MCF 10A (cell line): ENCODE measurements at regions not wholly inside any gene's neighbourhood (a gene's known extent, or its start where the extent isn't known, plus 50 kb on each side); places are given as distances from the start of the nearest gene placed in this dataset.

Experiments used
- BruUV-seq: library from RNA; stranded (reverse); fragments of 400-500 nt; replicated peaks from 2 replicates; lab custom pipeline; 2021; lab: Mats Ljungman, UMichigan
- CTCF ChIA-PET: fragments of 300-600 bp; sonication (Branson Sonifier 250); formaldehyde crosslinking; extraction: SDS; loops from one replicate; lab custom pipeline; 2021; ENCODE audit warnings: antibody characterized with exemption, inconsistent platforms; lab: Yijun Ruan, JAX
- POLR2A ChIA-PET: fragments of 300-600, 350-650 bp; sonication (Branson Sonifier 250); formaldehyde crosslinking; extraction: SDS; loops from one replicate; lab custom pipeline; 2020; ENCODE audit warnings: antibody characterized with exemption, inconsistent platforms; lab: Yijun Ruan, JAX
- DNase-seq: peaks from one replicate; pipeline ENCODE4 v3.0.0-alpha.2; 2018; ENCODE audit not compliant: unreplicated experiment
- H3K27ac Mint-ChIP-seq: one replicate; pipeline ENCODE4 v1.8.0; 2022; ENCODE audit warnings: mild to moderate bottlenecking, low read depth, mixed read lengths; ENCODE audit not compliant: unreplicated experiment
- H3K27me3 Mint-ChIP-seq: one replicate; pipeline ENCODE4 v1.8.0; 2022; ENCODE audit warnings: mixed read lengths; ENCODE audit not compliant: insufficient read depth, unreplicated experiment
- H3K36me3 Mint-ChIP-seq: one replicate; pipeline ENCODE4 v1.8.0; 2022; ENCODE audit warnings: mild to moderate bottlenecking, moderate library complexity, mixed read lengths; ENCODE audit not compliant: insufficient read depth, unreplicated experiment
- H3K4me1 Mint-ChIP-seq: one replicate; pipeline ENCODE4 v1.8.0; 2022; ENCODE audit warnings: mixed read lengths; ENCODE audit not compliant: insufficient read depth, unreplicated experiment
- H3K4me3 Mint-ChIP-seq: one replicate; pipeline ENCODE4 v1.8.0; 2022; ENCODE audit warnings: mild to moderate bottlenecking, moderate library complexity, mixed read lengths; ENCODE audit not compliant: unreplicated experiment
- H3K9me3 Mint-ChIP-seq: one replicate; pipeline ENCODE4 v1.8.0; 2022; ENCODE audit warnings: mixed read lengths; ENCODE audit not compliant: unreplicated experiment
- intact Hi-C: fragments of 100-400 bp; cut with micrococcal nuclease; formaldehyde crosslinking; loops from 2 replicates; pipeline ENCODE4 v1.14.1; 2022
- TF ChIP-seq, protein P1 (sequence below): fragments of 200-600 bp; IDR thresholded peaks from one replicate; pipeline ENCODE4 v1.8.0; 2022; ENCODE audit warnings: antibody characterized with exemption, mild to moderate bottlenecking; ENCODE audit not compliant: unreplicated experiment

DNA sequence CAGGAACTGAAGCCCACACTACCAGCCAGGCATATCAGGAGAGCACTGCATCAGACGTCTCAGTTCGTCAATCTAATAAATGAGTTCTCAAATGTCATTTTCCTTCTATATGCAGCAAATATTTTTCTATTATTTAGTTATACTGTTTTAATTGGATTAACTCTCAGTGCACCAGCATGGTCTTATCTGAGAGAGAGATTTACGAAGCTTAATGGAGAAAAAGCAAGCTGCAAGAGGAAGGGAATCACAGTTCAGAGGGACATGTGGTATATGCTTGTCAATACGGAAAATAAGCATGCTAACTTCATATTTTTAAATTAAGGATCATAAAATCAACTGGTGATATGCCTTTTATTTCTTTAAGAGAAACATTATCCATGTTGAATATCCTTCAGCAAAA is 213.1 kb upstream of the NECTIN3 start:
- Mint-ChIP-seq H3K27ac (no peak overlapping the region), H3K4me3 (no peak overlapping the region), H3K9me3 (no peaks in the 10 kb centered on the region), H3K4me1 (no peaks in the 10 kb centered on the region), H3K27me3 (no peaks in the 10 kb centered on the region), H3K36me3 (no peaks in the 10 kb centered on the region)
- BruUV-seq: no TSS peak
- ChIA-PET CTCF (no interaction called here), POLR2A (no interaction called here)
- TF ChIP-seq, protein P1, sequence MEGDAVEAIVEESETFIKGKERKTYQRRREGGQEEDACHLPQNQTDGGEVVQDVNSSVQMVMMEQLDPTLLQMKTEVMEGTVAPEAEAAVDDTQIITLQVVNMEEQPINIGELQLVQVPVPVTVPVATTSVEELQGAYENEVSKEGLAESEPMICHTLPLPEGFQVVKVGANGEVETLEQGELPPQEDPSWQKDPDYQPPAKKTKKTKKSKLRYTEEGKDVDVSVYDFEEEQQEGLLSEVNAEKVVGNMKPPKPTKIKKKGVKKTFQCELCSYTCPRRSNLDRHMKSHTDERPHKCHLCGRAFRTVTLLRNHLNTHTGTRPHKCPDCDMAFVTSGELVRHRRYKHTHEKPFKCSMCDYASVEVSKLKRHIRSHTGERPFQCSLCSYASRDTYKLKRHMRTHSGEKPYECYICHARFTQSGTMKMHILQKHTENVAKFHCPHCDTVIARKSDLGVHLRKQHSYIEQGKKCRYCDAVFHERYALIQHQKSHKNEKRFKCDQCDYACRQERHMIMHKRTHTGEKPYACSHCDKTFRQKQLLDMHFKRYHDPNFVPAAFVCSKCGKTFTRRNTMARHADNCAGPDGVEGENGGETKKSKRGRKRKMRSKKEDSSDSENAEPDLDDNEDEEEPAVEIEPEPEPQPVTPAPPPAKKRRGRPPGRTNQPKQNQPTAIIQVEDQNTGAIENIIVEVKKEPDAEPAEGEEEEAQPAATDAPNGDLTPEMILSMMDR: no peak
- no peak for DNase-seq
- intact Hi-C loops: no loop called here

DNA sequence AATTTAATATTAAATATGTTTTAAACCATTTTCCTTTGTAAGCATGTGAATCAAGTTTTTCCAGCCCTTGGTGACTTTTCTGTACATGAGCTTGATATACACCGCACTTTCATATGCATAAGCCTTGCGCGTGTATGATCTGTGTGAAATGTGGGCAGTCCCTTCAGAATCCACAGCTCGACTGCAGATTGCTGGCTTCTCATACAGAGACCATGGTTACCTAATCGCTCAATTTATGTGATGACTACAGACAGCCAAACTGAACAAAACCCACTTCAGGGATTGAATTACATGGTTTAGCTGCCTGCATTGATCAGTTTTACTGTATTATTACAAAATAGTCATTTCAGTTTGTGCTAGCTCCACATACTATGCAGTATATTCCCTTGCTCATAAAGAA is 212.3 kb upstream of the NECTIN3 start:
- Mint-ChIP-seq H3K27me3 (no peaks in the 10 kb centered on the region), H3K36me3 (no peaks in the 10 kb centered on the region), H3K27ac (no peak overlapping the region), H3K4me1 (no peaks in the 10 kb centered on the region), H3K4me3 (no peak overlapping the region), H3K9me3 (no peaks in the 10 kb centered on the region)
- ChIA-PET POLR2A (no interaction called here), CTCF (interaction anchor here (0.8 to 1.2 kb wide), 2 partner anchors 9 to 21 kb away, joined by 3 to 4 read pairs; no protein-coding TSS in a partner anchor)
- DNase-seq: no peak
- TF ChIP-seq, protein P1: no peak
- intact Hi-C loops: no loop called here
- BruUV-seq: no TSS peak

DNA sequence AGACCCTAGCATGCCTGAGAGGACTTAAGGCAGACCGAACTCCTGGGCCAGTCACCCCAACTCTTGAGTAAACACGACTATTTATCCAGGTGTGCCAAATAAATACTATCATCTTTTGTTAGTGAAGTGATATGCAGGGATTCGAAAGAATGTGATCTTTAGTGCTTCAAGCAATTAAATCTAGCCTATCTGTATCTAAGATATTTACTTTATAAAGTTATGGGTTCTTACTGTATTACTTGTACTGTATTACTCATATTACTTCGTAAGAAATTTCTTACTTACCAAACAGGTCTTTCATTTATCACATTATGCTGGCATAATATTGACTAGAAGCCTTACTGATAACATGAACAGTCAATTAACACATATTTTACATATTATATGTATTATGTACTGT is 211.6 kb upstream of the NECTIN3 start:
- H3K9me3 Mint-ChIP-seq: no peaks in the 10 kb centered on the region
- no peaks in the 10 kb centered on the region for H3K27me3 Mint-ChIP-seq
- DNase-seq: no peak
- H3K36me3 Mint-ChIP-seq: no peaks in the 10 kb centered on the region
- TF ChIP-seq, protein P1: no peak
- H3K4me3 Mint-ChIP-seq: no peak overlapping the region
- POLR2A ChIA-PET: no interaction called here
- intact Hi-C loops: no loop called here
- BruUV-seq: no TSS peak
- no peak overlapping the region for H3K27ac Mint-ChIP-seq
- H3K4me1 Mint-ChIP-seq: no peaks in the 10 kb centered on the region
- CTCF ChIA-PET: interaction anchor here (0.8 to 1.2 kb wide), 2 partner anchors 10 to 20 kb away, joined by 3 to 4 read pairs; no protein-coding TSS in a partner anchor

DNA sequence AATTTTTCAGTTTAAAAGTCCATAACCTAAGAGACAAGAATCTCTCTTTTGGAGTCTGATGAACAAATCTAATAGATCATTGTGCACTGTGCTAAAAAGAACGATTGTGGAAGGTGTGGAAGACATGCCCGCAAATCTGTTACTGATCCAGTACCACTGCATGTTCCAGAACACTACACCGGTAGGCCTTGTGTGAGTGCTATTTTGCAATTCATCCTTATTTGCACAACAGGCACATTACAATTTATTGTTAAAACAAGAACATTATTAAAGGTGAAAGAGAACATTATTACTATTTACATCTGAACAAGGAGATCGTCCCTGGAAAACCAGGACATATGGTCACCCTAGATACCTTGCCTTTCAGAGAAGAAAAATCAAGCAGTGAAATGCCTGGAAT is 205.7 kb upstream of the NECTIN3 start:
- Mint-ChIP-seq H3K4me1 (no peaks in the 10 kb centered on the region), H3K9me3 (no peaks in the 10 kb centered on the region), H3K4me3 (no peak overlapping the region), H3K27me3 (no peaks in the 10 kb centered on the region), H3K27ac (no peak overlapping the region), H3K36me3 (no peaks in the 10 kb centered on the region)
- TF ChIP-seq, protein P1: no peak
- POLR2A ChIA-PET: no interaction called here
- DNase-seq: no peak
- BruUV-seq: no TSS peak
- intact Hi-C loops: no loop called here
- CTCF ChIA-PET: interaction anchor here (1.6 kb wide), 1 partner anchor 15 kb away, joined by 4 read pairs; no protein-coding TSS in a partner anchor
